ENCODE measurements at regions not wholly inside any gene's neighbourhood (a gene's known extent, or its start where the extent isn't known, plus 50 kb on each side); places are given as distances from the start of the nearest gene placed in this dataset.
"Not testable (repeated sequence)": the region's sequence is repeated elsewhere in the genome, so short reads cannot be mapped to it uniquely, and the experiment has no call there.

- TF ChIP-seq POLR2AphosphoS5 (IDR thresholded peaks at IDR 0.05; ENCODE audit: low read depth, low read length); POLR2A (IDR thresholded peaks at IDR 0.05; ENCODE audit: low read depth, low read length); TAF1 (IDR thresholded peaks at IDR 0.05; ENCODE audit: low read depth, low read length); PAX5 (IDR thresholded peaks at IDR 0.05; ENCODE audit: insufficient read depth, low read length, severe bottlenecking); POU2F2 (IDR thresholded peaks at IDR 0.05; ENCODE audit: low read depth, low read length): not testable (repeated sequence)
Observed at GRCh38 chr3:74376323-74376722, 238.1 kb downstream of the CNTN3 start.

Data from GM12891 (cell line).